ENCODE measurements at regions not wholly inside any gene's neighbourhood (a gene's known extent, or its start where the extent isn't known, plus 50 kb on each side); places are given as distances from the start of the nearest gene placed in this dataset.
A peak's percentile ranks its signal among the peaks of the same experiment; 100 is the strongest.

- Histone ChIP-seq H3K36me3 (no peaks in the 10 kb centered on the region), H3K27me3 (replicated peaks; ENCODE audit: insufficient read depth) (no peaks in the 10 kb centered on the region), H3K9me3 (no peaks in the 10 kb centered on the region), H3K4me1 (ENCODE audit: control insufficient read depth in 1 of 2, low read depth in 2 of 2) (no peaks in the 10 kb centered on the region), H3K4me3 (no peak overlapping the region), H3K27ac (no peak overlapping the region)
- ATAC-seq (ENCODE audit: insufficient number of reproducible peaks, low FRiP score, low read depth) (no peak), DNase-seq (ENCODE audit: low spot score) (no peak)
- TF ChIP-seq CTCF (IDR thresholded peaks at IDR 0.05): no peak
These were observed 173.8 kb downstream of the TMEM18 start for GRCh38 chr2:503288-503999.

DNA sequence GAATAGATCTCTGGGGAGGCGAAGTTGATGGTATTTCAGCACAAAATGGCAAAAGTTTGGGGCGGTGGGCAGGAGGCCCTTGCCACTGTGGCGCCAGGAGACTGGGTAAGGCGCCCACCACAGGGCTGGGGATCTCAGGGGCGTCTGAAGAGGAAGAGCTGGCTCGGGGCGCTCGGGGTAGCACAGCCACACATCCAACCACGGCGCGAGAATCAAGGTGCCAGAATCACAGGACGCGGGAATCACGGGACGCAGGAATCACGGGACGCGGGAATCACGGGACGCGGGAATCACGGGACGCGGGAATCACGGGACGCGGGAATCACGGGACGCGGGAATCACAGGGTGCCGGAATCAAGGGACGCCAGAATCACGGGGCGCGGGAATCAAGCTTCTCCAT, 174.4 kb downstream of the TMEM18 start:
- Histone ChIP-seq H3K27ac (no peak overlapping the region), H3K9me3 (no peaks in the 10 kb centered on the region), H3K36me3 (no peaks in the 10 kb centered on the region), H3K4me3 (no peak overlapping the region), H3K27me3 (replicated peaks; ENCODE audit: insufficient read depth) (no peaks in the 10 kb centered on the region), H3K4me1 (ENCODE audit: control insufficient read depth in 1 of 2, low read depth in 2 of 2) (no peaks in the 10 kb centered on the region)
- no peak for TF ChIP-seq CTCF (IDR thresholded peaks at IDR 0.05)
- no peak for DNase-seq (ENCODE audit: low spot score)
- no peak for ATAC-seq (ENCODE audit: insufficient number of reproducible peaks, low FRiP score, low read depth)

GRCh38 chr2:501667-502066, 175.5 kb downstream of the TMEM18 start:
- H3K27ac ChIP-seq: no peak overlapping the region
- no peak for ATAC-seq (ENCODE audit: insufficient number of reproducible peaks, low FRiP score, low read depth)
- DNase-seq (ENCODE audit: low spot score): no peak
- no peak for TF ChIP-seq CTCF (IDR thresholded peaks at IDR 0.05)
- H3K4me1 ChIP-seq (ENCODE audit: control insufficient read depth in 1 of 2, low read depth in 2 of 2): no peaks in the 10 kb centered on the region
- H3K4me3 ChIP-seq: no peak overlapping the region
- H3K27me3 ChIP-seq (replicated peaks; ENCODE audit: insufficient read depth): no peaks in the 10 kb centered on the region
- no peaks in the 10 kb centered on the region for H3K9me3 ChIP-seq
- H3K36me3 ChIP-seq: no peaks in the 10 kb centered on the region

DNA sequence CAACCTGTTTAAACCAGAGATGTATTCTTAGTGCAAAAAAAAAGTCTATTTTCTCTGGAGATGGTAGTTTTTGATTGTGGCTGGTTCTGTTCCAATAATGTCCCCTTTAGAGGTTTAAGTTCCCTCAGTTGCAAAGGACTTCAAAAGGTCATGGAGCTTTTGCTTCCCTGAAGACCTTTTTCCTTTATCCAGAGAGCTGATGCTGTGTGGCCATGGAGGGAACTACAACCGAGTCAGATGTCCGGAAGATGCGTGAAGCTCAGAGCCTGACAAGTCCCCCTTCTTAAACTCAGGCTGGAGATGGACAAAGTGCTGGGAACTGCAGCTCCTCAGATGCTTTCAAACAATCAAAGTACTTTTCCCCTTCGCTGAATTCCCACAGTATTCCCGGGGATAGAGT, 176.1 kb downstream of the TMEM18 start:
- ATAC-seq (ENCODE audit: insufficient number of reproducible peaks, low FRiP score, low read depth) (no peak), DNase-seq (ENCODE audit: low spot score) (no peak)
- Histone ChIP-seq H3K27me3 (replicated peaks; ENCODE audit: insufficient read depth) (no peaks in the 10 kb centered on the region), H3K4me1 (ENCODE audit: control insufficient read depth in 1 of 2, low read depth in 2 of 2) (no peaks in the 10 kb centered on the region), H3K4me3 (no peak overlapping the region), H3K9me3 (no peaks in the 10 kb centered on the region), H3K36me3 (no peaks in the 10 kb centered on the region), H3K27ac (no peak overlapping the region)
- TF ChIP-seq CTCF (IDR thresholded peaks at IDR 0.05): peak; percentile 6

GRCh38 chr2:499726-500125, 177.5 kb downstream of the TMEM18 start:
- TF ChIP-seq CTCF (IDR thresholded peaks at IDR 0.05): no peak
- Histone ChIP-seq H3K36me3 (no peaks in the 10 kb centered on the region), H3K4me3 (no peak overlapping the region), H3K27me3 (replicated peaks; ENCODE audit: insufficient read depth) (no peaks in the 10 kb centered on the region), H3K9me3 (no peaks in the 10 kb centered on the region), H3K4me1 (ENCODE audit: control insufficient read depth in 1 of 2, low read depth in 2 of 2) (no peaks in the 10 kb centered on the region), H3K27ac (no peak overlapping the region)
- no peak for DNase-seq (ENCODE audit: low spot score)
- ATAC-seq (ENCODE audit: insufficient number of reproducible peaks, low FRiP score, low read depth): no peak
